ENCODE measurements at regions not wholly inside any gene's neighbourhood (a gene's known extent, or its start where the extent isn't known, plus 50 kb on each side); places are given as distances from the start of the nearest gene placed in this dataset.

DNA sequence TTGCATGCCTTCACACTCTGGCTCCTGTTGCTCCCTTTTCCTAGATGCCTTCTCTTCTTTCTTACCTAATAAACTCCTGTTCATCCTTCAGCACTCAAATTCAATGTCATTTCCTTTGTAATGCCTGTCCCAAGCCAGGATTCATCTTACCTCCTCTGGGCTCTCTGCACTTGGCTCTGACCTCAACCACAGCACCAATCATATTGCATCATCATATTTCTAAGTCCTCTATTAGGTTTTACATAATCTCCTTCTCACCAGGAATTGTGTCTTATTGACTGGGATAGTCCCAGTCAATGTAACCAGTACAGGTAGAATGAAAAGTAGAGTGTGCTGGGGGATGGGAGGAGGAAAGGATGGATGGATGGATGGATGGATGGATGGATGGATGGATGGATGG lies 187.1 kb downstream of the NRP2 start:
- TF ChIP-seq, protein P1, sequence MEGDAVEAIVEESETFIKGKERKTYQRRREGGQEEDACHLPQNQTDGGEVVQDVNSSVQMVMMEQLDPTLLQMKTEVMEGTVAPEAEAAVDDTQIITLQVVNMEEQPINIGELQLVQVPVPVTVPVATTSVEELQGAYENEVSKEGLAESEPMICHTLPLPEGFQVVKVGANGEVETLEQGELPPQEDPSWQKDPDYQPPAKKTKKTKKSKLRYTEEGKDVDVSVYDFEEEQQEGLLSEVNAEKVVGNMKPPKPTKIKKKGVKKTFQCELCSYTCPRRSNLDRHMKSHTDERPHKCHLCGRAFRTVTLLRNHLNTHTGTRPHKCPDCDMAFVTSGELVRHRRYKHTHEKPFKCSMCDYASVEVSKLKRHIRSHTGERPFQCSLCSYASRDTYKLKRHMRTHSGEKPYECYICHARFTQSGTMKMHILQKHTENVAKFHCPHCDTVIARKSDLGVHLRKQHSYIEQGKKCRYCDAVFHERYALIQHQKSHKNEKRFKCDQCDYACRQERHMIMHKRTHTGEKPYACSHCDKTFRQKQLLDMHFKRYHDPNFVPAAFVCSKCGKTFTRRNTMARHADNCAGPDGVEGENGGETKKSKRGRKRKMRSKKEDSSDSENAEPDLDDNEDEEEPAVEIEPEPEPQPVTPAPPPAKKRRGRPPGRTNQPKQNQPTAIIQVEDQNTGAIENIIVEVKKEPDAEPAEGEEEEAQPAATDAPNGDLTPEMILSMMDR (IDR thresholded peaks at IDR 0.05): no peak
- no peak for TF ChIP-seq ZNF232 (CRISPR knock-in tag; IDR thresholded peaks at IDR 0.05)

Measured in WTC11 (cell line).